Type B pancreatic cell (in vitro differentiated cells): ENCODE measurements at regions not wholly inside any gene's neighbourhood (a gene's known extent, or its start where the extent isn't known, plus 50 kb on each side); places are given as distances from the start of the nearest gene placed in this dataset.

Experiments
- DNase-seq: peaks from one replicate; pipeline ENCODE4 v3.0.0; 2021; ENCODE audit warnings: mixed read lengths; ENCODE audit not compliant: unreplicated experiment; ENCODE audit errors: extremely low spot score
- H3K27ac Mint-ChIP-seq: 2 replicates; pipeline ENCODE4 v1.8.0; 2021; ENCODE audit warnings: mild to moderate bottlenecking, mixed read lengths
- H3K27me3 Mint-ChIP-seq: 2 replicates; pipeline ENCODE4 v1.8.0; 2021; ENCODE audit warnings: mixed read lengths
- H3K36me3 Mint-ChIP-seq: 2 replicates; pipeline ENCODE4 v1.8.0; 2021; ENCODE audit warnings: mixed read lengths
- H3K4me1 Mint-ChIP-seq: one replicate; pipeline ENCODE4 v1.8.0; 2021; ENCODE audit warnings: mixed read lengths; ENCODE audit not compliant: unreplicated experiment
- H3K4me3 Mint-ChIP-seq: 2 replicates; pipeline ENCODE4 v1.8.0; 2021; ENCODE audit warnings: mild to moderate bottlenecking, mixed read lengths
- H3K9me3 Mint-ChIP-seq: 2 replicates; pipeline ENCODE4 v1.8.0; 2021; ENCODE audit warnings: mixed read lengths
- TF ChIP-seq, protein P1 (sequence below): fragments of 200-600 bp; sonication (generic); conservative IDR thresholded peaks from 2 replicates; pipeline ENCODE4 v1.5.0; 2021; ENCODE audit warnings: antibody characterized with exemption, mild to moderate bottlenecking

DNA sequence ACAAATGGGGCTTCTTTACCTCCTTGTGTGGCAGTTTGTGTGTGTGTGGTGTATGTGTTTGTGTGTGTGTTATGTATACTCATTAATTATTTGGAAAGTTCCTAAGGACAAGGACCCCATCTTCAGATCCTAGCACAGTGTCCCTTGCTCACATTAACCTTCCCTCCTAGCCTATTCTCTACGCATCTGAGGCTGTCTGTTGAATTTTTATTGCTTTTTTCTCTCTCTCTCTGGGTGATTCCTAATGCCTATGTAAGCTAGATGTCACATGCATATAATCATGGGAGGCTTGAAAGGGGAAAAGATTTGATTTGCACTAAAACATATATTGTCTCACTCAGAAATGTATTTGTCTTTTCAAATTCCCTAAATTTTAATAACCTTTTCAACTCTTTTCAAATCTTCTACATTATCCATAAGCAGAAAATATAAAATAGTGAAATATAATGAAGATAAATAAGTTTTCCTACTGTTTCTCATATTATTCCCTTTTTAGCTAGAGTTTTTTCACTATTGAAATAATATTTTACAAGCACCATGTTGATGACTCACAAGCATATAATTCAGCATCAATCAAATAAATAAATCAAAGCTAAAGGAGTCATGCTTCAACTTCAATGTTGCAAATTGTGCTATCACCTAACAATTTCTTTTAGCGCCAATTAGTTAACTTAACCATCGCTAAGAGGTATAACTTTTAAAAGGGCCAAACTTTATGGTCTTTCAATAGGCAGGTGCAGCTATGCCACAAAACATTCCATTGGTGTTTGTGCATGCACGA, 199.0 kb upstream of the ERBB4 start:
- Mint-ChIP-seq H3K4me3 (no peak overlapping the region), H3K27ac (no peak overlapping the region), H3K9me3 (no peaks in the 10 kb centered on the region), H3K36me3 (no peaks in the 10 kb centered on the region), H3K27me3 (no peaks in the 10 kb centered on the region), H3K4me1 (no peaks in the 10 kb centered on the region)
- DNase-seq, result no peak
- TF ChIP-seq, protein P1, sequence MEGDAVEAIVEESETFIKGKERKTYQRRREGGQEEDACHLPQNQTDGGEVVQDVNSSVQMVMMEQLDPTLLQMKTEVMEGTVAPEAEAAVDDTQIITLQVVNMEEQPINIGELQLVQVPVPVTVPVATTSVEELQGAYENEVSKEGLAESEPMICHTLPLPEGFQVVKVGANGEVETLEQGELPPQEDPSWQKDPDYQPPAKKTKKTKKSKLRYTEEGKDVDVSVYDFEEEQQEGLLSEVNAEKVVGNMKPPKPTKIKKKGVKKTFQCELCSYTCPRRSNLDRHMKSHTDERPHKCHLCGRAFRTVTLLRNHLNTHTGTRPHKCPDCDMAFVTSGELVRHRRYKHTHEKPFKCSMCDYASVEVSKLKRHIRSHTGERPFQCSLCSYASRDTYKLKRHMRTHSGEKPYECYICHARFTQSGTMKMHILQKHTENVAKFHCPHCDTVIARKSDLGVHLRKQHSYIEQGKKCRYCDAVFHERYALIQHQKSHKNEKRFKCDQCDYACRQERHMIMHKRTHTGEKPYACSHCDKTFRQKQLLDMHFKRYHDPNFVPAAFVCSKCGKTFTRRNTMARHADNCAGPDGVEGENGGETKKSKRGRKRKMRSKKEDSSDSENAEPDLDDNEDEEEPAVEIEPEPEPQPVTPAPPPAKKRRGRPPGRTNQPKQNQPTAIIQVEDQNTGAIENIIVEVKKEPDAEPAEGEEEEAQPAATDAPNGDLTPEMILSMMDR, result no peak

DNA sequence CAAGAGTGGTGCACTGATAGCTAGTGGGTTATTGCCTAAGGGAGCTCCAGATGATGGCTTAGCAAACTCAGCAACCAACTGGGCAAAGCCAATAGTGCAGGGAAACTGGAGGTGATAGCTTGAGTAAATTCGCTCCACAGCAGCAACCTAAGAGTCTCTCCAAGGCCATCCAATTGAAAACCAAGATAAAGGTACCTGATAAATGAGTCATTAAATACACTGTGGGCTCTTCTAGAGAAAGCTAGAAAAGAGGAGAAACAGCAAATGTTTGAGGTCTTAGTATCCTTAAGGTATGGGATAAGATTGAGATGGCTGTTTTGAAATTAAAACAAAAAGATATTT, 197.8 kb upstream of the ERBB4 start:
- Mint-ChIP-seq H3K27me3 (no peaks in the 10 kb centered on the region), H3K4me3 (no peak overlapping the region), H3K4me1 (no peaks in the 10 kb centered on the region), H3K9me3 (no peaks in the 10 kb centered on the region), H3K27ac (no peak overlapping the region), H3K36me3 (no peaks in the 10 kb centered on the region)
- TF ChIP-seq, protein P1, result no peak
- no peak for DNase-seq

DNA sequence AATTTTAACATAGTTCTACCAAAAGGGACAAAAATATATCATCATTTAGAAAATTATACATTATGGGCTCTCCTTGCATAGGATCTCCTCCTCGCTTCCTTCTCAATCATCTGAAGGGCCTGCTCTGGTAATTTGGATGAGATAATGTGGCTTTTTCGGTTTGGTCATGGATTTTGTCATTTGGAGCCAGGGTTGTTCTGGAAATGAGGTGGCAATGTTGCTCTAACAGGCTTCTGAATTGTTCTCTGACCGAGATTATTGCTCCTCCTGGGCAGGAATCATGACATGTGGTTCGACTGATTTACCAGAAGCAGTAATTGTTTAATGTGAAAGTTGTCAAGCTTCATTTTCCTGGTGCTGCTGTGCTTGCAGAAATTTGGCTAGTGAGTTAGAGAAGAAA, 194.7 kb upstream of the ERBB4 start:
- DNase-seq, result no peak
- H3K27me3 Mint-ChIP-seq, result no peaks in the 10 kb centered on the region
- H3K4me3 Mint-ChIP-seq, result no peak overlapping the region
- no peaks in the 10 kb centered on the region for H3K4me1 Mint-ChIP-seq
- TF ChIP-seq, protein P1, result no peak
- no peak overlapping the region for H3K27ac Mint-ChIP-seq
- H3K36me3 Mint-ChIP-seq, result no peaks in the 10 kb centered on the region
- no peaks in the 10 kb centered on the region for H3K9me3 Mint-ChIP-seq

DNA sequence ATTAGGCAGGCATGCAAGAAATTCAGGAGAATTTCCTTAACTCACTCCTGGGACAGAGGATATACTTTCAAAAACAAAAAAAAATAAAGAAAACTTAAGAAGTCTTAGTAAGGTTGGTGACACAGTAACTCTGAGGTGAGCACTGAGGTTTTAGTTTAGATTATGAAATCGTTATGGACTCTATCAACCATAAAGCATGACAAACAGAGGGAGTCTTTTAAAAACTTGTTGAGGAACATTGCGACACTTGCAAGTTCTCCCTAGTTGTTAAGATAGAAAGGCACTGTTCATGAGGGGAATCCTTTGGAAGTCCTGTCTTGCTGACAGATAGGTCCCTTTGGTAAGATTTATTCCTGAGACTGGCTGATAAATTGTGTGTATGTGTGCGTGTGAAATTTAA, 194.3 kb upstream of the ERBB4 start:
- no peak overlapping the region for H3K27ac Mint-ChIP-seq
- no peak for DNase-seq
- H3K36me3 Mint-ChIP-seq, result no peaks in the 10 kb centered on the region
- H3K4me1 Mint-ChIP-seq, result no peaks in the 10 kb centered on the region
- H3K9me3 Mint-ChIP-seq, result no peaks in the 10 kb centered on the region
- no peaks in the 10 kb centered on the region for H3K27me3 Mint-ChIP-seq
- TF ChIP-seq, protein P1, result no peak
- no peak overlapping the region for H3K4me3 Mint-ChIP-seq

DNA sequence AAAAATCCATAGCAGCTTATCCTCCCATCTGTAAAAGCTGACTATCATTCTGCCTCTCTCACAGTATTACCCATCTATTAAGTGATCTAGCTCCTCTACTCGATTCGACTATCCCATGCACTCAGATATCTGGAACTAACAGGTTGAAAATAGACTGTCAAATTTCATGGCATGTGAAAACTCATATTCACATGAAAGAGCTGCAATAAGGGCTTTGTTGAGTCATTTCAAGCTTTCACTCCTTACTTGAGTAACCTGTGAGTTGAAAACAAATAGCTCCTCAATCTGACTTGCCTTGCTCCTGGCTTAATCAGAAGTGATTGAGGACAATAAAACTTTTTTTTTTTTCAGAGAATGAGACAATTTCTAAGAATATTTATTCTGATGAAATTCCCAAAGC, 192.4 kb upstream of the ERBB4 start:
- H3K36me3 Mint-ChIP-seq, result no peaks in the 10 kb centered on the region

More for the DNA sequence above, 192.4 kb upstream of the ERBB4 start:
- Mint-ChIP-seq H3K4me1 (no peaks in the 10 kb centered on the region), H3K4me3 (no peak overlapping the region), H3K27me3 (no peaks in the 10 kb centered on the region), H3K27ac (no peak overlapping the region), H3K9me3 (no peaks in the 10 kb centered on the region)
- no peak for DNase-seq
- TF ChIP-seq, protein P1, result no peak
